ENCODE measurements at regions not wholly inside any gene's neighbourhood (a gene's known extent, or its start where the extent isn't known, plus 50 kb on each side); places are given as distances from the start of the nearest gene placed in this dataset.

- Mint-ChIP-seq H3K27me3 (ENCODE audit: low read depth) (peaks cover 9% of the 10 kb centered on the region), H3K4me1 (ENCODE audit: low read depth) (no peaks in the 10 kb centered on the region), H3K36me3 (ENCODE audit: low read depth) (no peaks in the 10 kb centered on the region), H3K9me3 (no peaks in the 10 kb centered on the region), H3K4me3 (no peak overlapping the region), H3K27ac (no peak overlapping the region)
Observed at GRCh38 chr17:68657576-68657975, 56.4 kb upstream of the FAM20A start.

- H3K4me1 Mint-ChIP-seq (ENCODE audit: low read depth) = no peaks in the 10 kb centered on the region
- peaks cover 9% of the 10 kb centered on the region for H3K27me3 Mint-ChIP-seq (ENCODE audit: low read depth)
- no peaks in the 10 kb centered on the region for H3K9me3 Mint-ChIP-seq
- no peaks in the 10 kb centered on the region for H3K36me3 Mint-ChIP-seq (ENCODE audit: low read depth)
- H3K4me3 Mint-ChIP-seq = no peak overlapping the region
- no peak overlapping the region for H3K27ac Mint-ChIP-seq
Observed at GRCh38 chr17:68657166-68657565, 56.0 kb upstream of the FAM20A start.

- Mint-ChIP-seq H3K36me3 (ENCODE audit: low read depth) (no peaks in the 10 kb centered on the region), H3K9me3 (no peaks in the 10 kb centered on the region), H3K4me1 (ENCODE audit: low read depth) (no peaks in the 10 kb centered on the region), H3K4me3 (no peak overlapping the region), H3K27me3 (ENCODE audit: low read depth) (peaks cover 13% of the 10 kb centered on the region), H3K27ac (no peak overlapping the region)
Observed at GRCh38 chr17:68656666-68657065, 55.5 kb upstream of the FAM20A start.
